SU-DHL-6 (cell line): ENCODE measurements at regions not wholly inside any gene's neighbourhood (a gene's known extent, or its start where the extent isn't known, plus 50 kb on each side); places are given as distances from the start of the nearest gene placed in this dataset.

Source experiments
- H2AFZ ChIP-seq: fragments of 200-600 bp; sonication (generic); 2 replicates; pipeline ENCODE4 v1.6.1; 2014; ENCODE audit warnings: low read depth, mild to moderate bottlenecking, moderate library complexity, mixed read lengths, antibody characterized with exemption, low read length; ENCODE audit not compliant: severe bottlenecking
- H3F3A ChIP-seq: fragments of 200-600 bp; shearing (Covaris generic); 2 replicates; pipeline ENCODE4 v1.6.0; 2016; ENCODE audit warnings: antibody characterized with exemption, mild to moderate bottlenecking; ENCODE audit not compliant: insufficient read depth
- H3K27ac ChIP-seq: fragments of 200-600 bp; sonication (generic); 2 replicates; pipeline ENCODE4 v1.5.1; 2016; ENCODE audit warnings: low read depth, mild to moderate bottlenecking, low read length, moderate library complexity, mixed read lengths
- H3K27me3 ChIP-seq: fragments of 200-600 bp; sonication (generic), shearing (Covaris generic); 2 replicates; pipeline ENCODE4 v1.6.0; 2014; ENCODE audit warnings: mild to moderate bottlenecking, low read length
- H3K36me3 ChIP-seq: fragments of 200-600 bp; sonication (generic); 2 replicates; pipeline ENCODE4 v1.6.1; 2014; ENCODE audit warnings: mild to moderate bottlenecking, low read length, mixed read lengths
- H3K4me2 ChIP-seq: fragments of 300-600, 200-600 bp; shearing (Covaris generic), sonication (generic); 2 replicates; pipeline ENCODE4 v1.6.0; 2014; ENCODE audit warnings: low read length, low read depth, mild to moderate bottlenecking; ENCODE audit not compliant: poor library complexity, severe bottlenecking
- H3K4me3 ChIP-seq: fragments of 200-600 bp; sonication (generic); 2 replicates; pipeline ENCODE4 v1.5.1; 2014; ENCODE audit warnings: antibody characterized with exemption, low read length, mild to moderate bottlenecking, mixed read lengths; ENCODE audit not compliant: insufficient read depth, poor library complexity, severe bottlenecking
- H3K79me2 ChIP-seq: fragments of 200-600 bp; sonication (generic); 2 replicates; pipeline ENCODE4 v1.6.1; 2014; ENCODE audit warnings: mild to moderate bottlenecking, low read length, moderate library complexity; ENCODE audit not compliant: insufficient read depth
- H3K9ac ChIP-seq: fragments of 200-600 bp; sonication (generic); 2 replicates; pipeline ENCODE4 v1.7.0; 2014; ENCODE audit warnings: mild to moderate bottlenecking, low read length
- H3K9me2 ChIP-seq: fragments of 200-600 bp; sonication (generic); replicated peaks from 2 replicates; pipeline ENCODE4 v1.6.1; 2014; ENCODE audit warnings: low read length; ENCODE audit not compliant: insufficient read depth
- H3K9me3 ChIP-seq: fragments of 200-600 bp; sonication (generic); 2 replicates; pipeline ENCODE4 v1.6.1; 2014; ENCODE audit warnings: low read length, mixed read lengths; ENCODE audit not compliant: insufficient read depth
- H4K20me1 ChIP-seq: fragments of 200-600 bp; sonication (generic); 2 replicates; pipeline ENCODE4 v1.6.1; 2014; ENCODE audit warnings: low read depth, mild to moderate bottlenecking, antibody characterized with exemption, low read length, moderate library complexity, mixed read lengths
- CTCF ChIP-seq: fragments of 200-600 bp; sonication (generic); IDR thresholded peaks from one replicate; pipeline ENCODE4 v1.5.1; 2017; ENCODE audit warnings: antibody characterized with exemption, mild to moderate bottlenecking, low read length, moderate library complexity; ENCODE audit not compliant: insufficient read depth, poor library complexity, severe bottlenecking
- EZH2phosphoT487 ChIP-seq: fragments of 200-600 bp; sonication (generic), shearing (Covaris generic); conservative IDR thresholded peaks from 2 replicates; pipeline ENCODE4 v1.6.1; 2018; ENCODE audit warnings: mild to moderate bottlenecking, antibody characterized with exemption, low read length, moderate library complexity, mixed read lengths

GRCh38 chr2:220937245-220937644, 634.9 kb downstream of the EPHA4 start:
- H3K4me2 ChIP-seq: no peak overlapping the region
- H3K79me2 ChIP-seq: no peaks in the 10 kb centered on the region
- H3K9me2 ChIP-seq: no peaks in the 10 kb centered on the region
- no peak for TF ChIP-seq CTCF
- TF ChIP-seq EZH2phosphoT487: no peak
- no peaks in the 10 kb centered on the region for H3K9me3 ChIP-seq
- H3F3A ChIP-seq: no peaks in the 10 kb centered on the region
- H3K9ac ChIP-seq: no peak overlapping the region
- no peaks in the 10 kb centered on the region for H4K20me1 ChIP-seq
- no peaks in the 10 kb centered on the region for H3K27me3 ChIP-seq
- no peak overlapping the region for H3K27ac ChIP-seq
- no peak overlapping the region for H2AFZ ChIP-seq
- H3K4me3 ChIP-seq: no peak overlapping the region
- no peaks in the 10 kb centered on the region for H3K36me3 ChIP-seq

GRCh38 chr2:220940646-220941045, 631.5 kb downstream of the EPHA4 start:
- Histone ChIP-seq H3K9me3 (no peaks in the 10 kb centered on the region), H3K36me3 (no peaks in the 10 kb centered on the region), H3K27ac (no peak overlapping the region), H3K27me3 (no peaks in the 10 kb centered on the region), H3K4me3 (no peak overlapping the region), H3K79me2 (no peaks in the 10 kb centered on the region), H3F3A (no peaks in the 10 kb centered on the region), H2AFZ (no peak overlapping the region), H3K9ac (no peak overlapping the region), H3K9me2 (no peaks in the 10 kb centered on the region), H3K4me2 (no peak overlapping the region), H4K20me1 (no peaks in the 10 kb centered on the region)
- no peak for TF ChIP-seq EZH2phosphoT487
- no peak for TF ChIP-seq CTCF

- Histone ChIP-seq H3F3A (no peaks in the 10 kb centered on the region), H3K4me2 (no peak overlapping the region), H3K27me3 (no peaks in the 10 kb centered on the region), H3K9me2 (no peaks in the 10 kb centered on the region), H4K20me1 (no peaks in the 10 kb centered on the region), H3K27ac (no peak overlapping the region), H3K4me3 (no peak overlapping the region), H3K79me2 (no peaks in the 10 kb centered on the region), H3K36me3 (no peaks in the 10 kb centered on the region), H2AFZ (no peak overlapping the region), H3K9me3 (no peaks in the 10 kb centered on the region), H3K9ac (no peak overlapping the region)
- TF ChIP-seq CTCF (no peak), EZH2phosphoT487 (no peak)
Observed at GRCh38 chr2:220941683-220942082, 630.4 kb downstream of the EPHA4 start.

GRCh38 chr2:220946552-220946951, 625.6 kb downstream of the EPHA4 start:
- Histone ChIP-seq H3K4me3 (no peak overlapping the region), H3K9me3 (no peaks in the 10 kb centered on the region), H3K9ac (no peak overlapping the region), H3K9me2 (no peaks in the 10 kb centered on the region), H3K36me3 (no peaks in the 10 kb centered on the region), H3K27ac (no peak overlapping the region), H2AFZ (no peak overlapping the region), H3K27me3 (no peaks in the 10 kb centered on the region), H4K20me1 (no peaks in the 10 kb centered on the region), H3F3A (no peaks in the 10 kb centered on the region), H3K79me2 (no peaks in the 10 kb centered on the region), H3K4me2 (no peak overlapping the region)
- no peak for TF ChIP-seq CTCF
- TF ChIP-seq EZH2phosphoT487: no peak
